ENCODE measurements at regions not wholly inside any gene's neighbourhood (a gene's known extent, or its start where the extent isn't known, plus 50 kb on each side); places are given as distances from the start of the nearest gene placed in this dataset.
A peak's percentile ranks its signal among the peaks of the same experiment; 100 is the strongest.

GRCh38 chr4:1517592-1518411 is 111.6 kb upstream of the NKX1-1 start:
- no peak for DNase-seq (ENCODE audit: insufficient read length, low spot score)
- TF ChIP-seq CTCF (IDR thresholded peaks at IDR 0.05; ENCODE audit: insufficient read depth, missing control alignments): no peak
- FAIRE-seq: no peak

- no peak for FAIRE-seq
- no peak for TF ChIP-seq CTCF (IDR thresholded peaks at IDR 0.05; ENCODE audit: insufficient read depth, missing control alignments)
Observed at GRCh38 chr4:1516881-1517480, 110.7 kb upstream of the NKX1-1 start.

GRCh38 chr4:1516261-1516660 is 110.0 kb upstream of the NKX1-1 start:
- no peak for TF ChIP-seq CTCF (IDR thresholded peaks at IDR 0.05; ENCODE audit: insufficient read depth, missing control alignments)
- no peak for DNase-seq (ENCODE audit: insufficient read length, low spot score)
- no peak for FAIRE-seq

More at GRCh38 chr4:1516881-1517480, 110.7 kb upstream of the NKX1-1 start:
- DNase-seq (ENCODE audit: insufficient read length, low spot score): no peak

GRCh38 chr4:1515763-1516162 is 109.5 kb upstream of the NKX1-1 start:
- FAIRE-seq: no peak
- no peak for TF ChIP-seq CTCF (IDR thresholded peaks at IDR 0.05; ENCODE audit: insufficient read depth, missing control alignments)

GRCh38 chr4:1515156-1515555 is 108.9 kb upstream of the NKX1-1 start:
- FAIRE-seq: no peak
- no peak for TF ChIP-seq CTCF (IDR thresholded peaks at IDR 0.05; ENCODE audit: insufficient read depth, missing control alignments)
- no peak for DNase-seq (ENCODE audit: insufficient read length, low spot score)

More at GRCh38 chr4:1515763-1516162, 109.5 kb upstream of the NKX1-1 start:
- no peak for DNase-seq (ENCODE audit: insufficient read length, low spot score)

- FAIRE-seq (no peak), DNase-seq (ENCODE audit: insufficient read length, low spot score) (no peak)
- TF ChIP-seq CTCF (IDR thresholded peaks at IDR 0.05; ENCODE audit: insufficient read depth, missing control alignments): no peak
Observed at GRCh38 chr4:1514612-1515011, 108.4 kb upstream of the NKX1-1 start.

- DNase-seq (ENCODE audit: insufficient read length, low spot score): no peak
- peak; percentile 21 for FAIRE-seq
- TF ChIP-seq CTCF (IDR thresholded peaks at IDR 0.05; ENCODE audit: insufficient read depth, missing control alignments): no peak
Observed at GRCh38 chr4:1513936-1514483, 107.8 kb upstream of the NKX1-1 start.

All from D721Med (cell line).